Thyroid gland (tissue), 4 donors: ENCODE measurements at regions not wholly inside any gene's neighbourhood (a gene's known extent, or its start where the extent isn't known, plus 50 kb on each side); places are given as distances from the start of the nearest gene placed in this dataset.

Source experiments
- POLR2A ChIP-seq, 2 donors: fragments of 450-650 bp; IDR thresholded peaks; one replicate each; pipeline ENCODE4 v1.6.1; 2017; ENCODE audit warnings: antibody characterized with exemption in 2 of 2, mild to moderate bottlenecking in 2 of 2, moderate library complexity in 1 of 2
- TF ChIP-seq, protein P1 (sequence below), 6 experiments: fragments of 200-600 bp in 3 of 6; fragments of 450-650 bp in 3 of 6; sonication (generic) in 3 of 6; IDR thresholded peaks; one replicate each; pipeline ENCODE4 v1.5.1; 2016 to 2019; ENCODE audit warnings: antibody characterized with exemption in 6 of 6, mild to moderate bottlenecking in 2 of 6, inconsistent platforms in 1 of 6, moderate library complexity in 1 of 6

DNA sequence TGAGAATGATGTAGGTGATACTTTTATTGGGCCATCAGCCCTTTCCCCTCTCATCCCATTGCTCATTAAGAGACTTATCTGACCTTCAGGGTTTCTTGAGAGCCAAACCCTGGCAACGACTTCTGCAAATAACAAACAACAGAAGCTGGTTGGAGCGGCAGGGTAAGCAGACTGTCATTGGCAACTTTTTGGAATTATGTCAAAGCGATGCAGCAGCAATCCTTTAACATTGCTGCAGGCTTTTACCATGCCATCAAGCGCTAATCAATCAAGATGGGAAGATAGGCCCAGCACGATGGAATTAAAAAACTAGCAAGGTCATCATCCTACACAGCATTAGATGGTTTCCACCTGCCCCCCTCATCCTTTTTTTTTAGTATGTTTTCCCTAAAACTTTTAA, 406.1 kb upstream of the PDE3A start:
- TF ChIP-seq, protein P1, sequence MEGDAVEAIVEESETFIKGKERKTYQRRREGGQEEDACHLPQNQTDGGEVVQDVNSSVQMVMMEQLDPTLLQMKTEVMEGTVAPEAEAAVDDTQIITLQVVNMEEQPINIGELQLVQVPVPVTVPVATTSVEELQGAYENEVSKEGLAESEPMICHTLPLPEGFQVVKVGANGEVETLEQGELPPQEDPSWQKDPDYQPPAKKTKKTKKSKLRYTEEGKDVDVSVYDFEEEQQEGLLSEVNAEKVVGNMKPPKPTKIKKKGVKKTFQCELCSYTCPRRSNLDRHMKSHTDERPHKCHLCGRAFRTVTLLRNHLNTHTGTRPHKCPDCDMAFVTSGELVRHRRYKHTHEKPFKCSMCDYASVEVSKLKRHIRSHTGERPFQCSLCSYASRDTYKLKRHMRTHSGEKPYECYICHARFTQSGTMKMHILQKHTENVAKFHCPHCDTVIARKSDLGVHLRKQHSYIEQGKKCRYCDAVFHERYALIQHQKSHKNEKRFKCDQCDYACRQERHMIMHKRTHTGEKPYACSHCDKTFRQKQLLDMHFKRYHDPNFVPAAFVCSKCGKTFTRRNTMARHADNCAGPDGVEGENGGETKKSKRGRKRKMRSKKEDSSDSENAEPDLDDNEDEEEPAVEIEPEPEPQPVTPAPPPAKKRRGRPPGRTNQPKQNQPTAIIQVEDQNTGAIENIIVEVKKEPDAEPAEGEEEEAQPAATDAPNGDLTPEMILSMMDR (IDR thresholded peaks at IDR 0.05), result no peak
- no peak for TF ChIP-seq POLR2A (IDR thresholded peaks at IDR 0.05)
